Bronchial epithelial cell (primary cell): ENCODE measurements at regions not wholly inside any gene's neighbourhood (a gene's known extent, or its start where the extent isn't known, plus 50 kb on each side); places are given as distances from the start of the nearest gene placed in this dataset.

Experiments
- DNase-seq: peaks from one replicate; pipeline ENCODE4 v3.0.0-alpha.2; 2010; ENCODE audit warnings: low read depth
- FAIRE-seq: peaks from 2 replicates; lab custom pipeline; 2011; peaks lifted over from hg19 to GRCh38; lab: Jason Lieb, UNC
- H3K27me3 ChIP-seq: 2 replicates; pipeline ENCODE4 v1.5.1; 2011; ENCODE audit warnings: low read length; ENCODE audit not compliant: control insufficient read depth, insufficient read depth
- H3K36me3 ChIP-seq: 2 replicates; pipeline ENCODE4 v1.5.1; 2011; ENCODE audit warnings: low read length; ENCODE audit not compliant: control insufficient read depth, insufficient read depth
- H3K4me3 ChIP-seq: 2 replicates; pipeline ENCODE4 v1.5.1; 2011; ENCODE audit warnings: mild to moderate bottlenecking, low read depth, low read length, control low read depth
- CTCF ChIP-seq: IDR thresholded peaks from 2 replicates; pipeline ENCODE4 v1.5.1; 2011; ENCODE audit warnings: mild to moderate bottlenecking, moderate library complexity, low read length, control low read depth, inconsistent platforms; ENCODE audit not compliant: insufficient read depth, severe bottlenecking

- Histone ChIP-seq H3K36me3 (no peaks in the 10 kb centered on the region), H3K4me3 (no peak overlapping the region), H3K27me3 (no peaks in the 10 kb centered on the region)
- TF ChIP-seq CTCF: no peak
- no peak for FAIRE-seq
- DNase-seq: no peak
Observed at GRCh38 chr11:86184728-86185380, 59.7 kb upstream of the EED start.

GRCh38 chr11:86183694-86184093 is 60.9 kb upstream of the EED start:
- Histone ChIP-seq H3K36me3 (no peaks in the 10 kb centered on the region), H3K4me3 (no peak overlapping the region), H3K27me3 (no peaks in the 10 kb centered on the region)
- no peak for FAIRE-seq
- no peak for TF ChIP-seq CTCF
- DNase-seq: peak; percentile 78

GRCh38 chr11:86182976-86183584 is 61.5 kb upstream of the EED start:
- peak; percentile 98 for DNase-seq
- no peak for FAIRE-seq
- Histone ChIP-seq H3K4me3 (no peak overlapping the region), H3K27me3 (no peaks in the 10 kb centered on the region), H3K36me3 (no peaks in the 10 kb centered on the region)
- no peak for TF ChIP-seq CTCF

- DNase-seq: no peak
Observed at GRCh38 chr11:86181379-86181778, 63.2 kb upstream of the EED start.

GRCh38 chr11:86180851-86181250 is 63.7 kb upstream of the EED start:
- no peak overlapping the region for H3K4me3 ChIP-seq
- DNase-seq (no peak), FAIRE-seq (no peak)
- no peak for TF ChIP-seq CTCF
- H3K36me3 ChIP-seq: no peaks in the 10 kb centered on the region
- no peaks in the 10 kb centered on the region for H3K27me3 ChIP-seq

More at GRCh38 chr11:86181379-86181778, 63.2 kb upstream of the EED start:
- H3K36me3 ChIP-seq: no peaks in the 10 kb centered on the region
- H3K27me3 ChIP-seq: no peaks in the 10 kb centered on the region
- no peak overlapping the region for H3K4me3 ChIP-seq
- TF ChIP-seq CTCF: no peak
- FAIRE-seq: no peak
